SK-N-SH treated with all-trans-retinoic acid at 6 μM for 48 hours (cell line): ENCODE measurements at regions not wholly inside any gene's neighbourhood (a gene's known extent, or its start where the extent isn't known, plus 50 kb on each side); places are given as distances from the start of the nearest gene placed in this dataset.

ENCODE experiments used
- OSR1 ChIP-seq: fragments of 250-450 bp; sonication (Bioruptor Pico); IDR thresholded peaks from 2 replicates; pipeline ENCODE4 v1.8.0; 2022; ENCODE audit warnings: moderate library complexity, mild to moderate bottlenecking, inconsistent platforms
- RARB ChIP-seq: fragments of 250-450 bp; sonication (Bioruptor Pico); IDR thresholded peaks from 2 replicates; pipeline ENCODE4 v1.8.0; 2021; ENCODE audit warnings: mild to moderate bottlenecking, moderate library complexity
- TCF4 ChIP-seq: fragments of 250-450 bp; sonication (Bioruptor Pico); IDR thresholded peaks from 2 replicates; pipeline ENCODE4 v1.8.0; 2021; ENCODE audit warnings: mild to moderate bottlenecking, moderate library complexity, borderline replicate concordance
- ZC3H10 ChIP-seq: fragments of 250-450 bp; sonication (Bioruptor Pico); IDR thresholded peaks from 2 replicates; pipeline ENCODE4 v1.5.1; 2021; ENCODE audit warnings: mild to moderate bottlenecking, moderate library complexity
- ZFP30 ChIP-seq: fragments of 450-650 bp; formaldehyde crosslinking; IDR thresholded peaks from 2 replicates; pipeline ENCODE4 v1.5.0; 2022; ENCODE audit warnings: mild to moderate bottlenecking, moderate library complexity
- ZNF8 ChIP-seq: fragments of 450-650 bp; formaldehyde crosslinking; IDR thresholded peaks from 2 replicates; pipeline ENCODE4 v1.5.0; 2020; ENCODE audit warnings: mild to moderate bottlenecking, moderate library complexity
- TF ChIP-seq, protein P1 (sequence below): fragments of 250-450 bp; sonication (Bioruptor Pico); IDR thresholded peaks from 2 replicates; pipeline ENCODE4 v1.5.1; 2020; ENCODE audit warnings: low read depth, mild to moderate bottlenecking, moderate library complexity
- TF ChIP-seq, protein P2 (sequence below): fragments of 250-450 bp; sonication (Bioruptor Pico); IDR thresholded peaks from 2 replicates; pipeline ENCODE4 v1.5.1; 2021; ENCODE audit warnings: mild to moderate bottlenecking, moderate library complexity

DNA sequence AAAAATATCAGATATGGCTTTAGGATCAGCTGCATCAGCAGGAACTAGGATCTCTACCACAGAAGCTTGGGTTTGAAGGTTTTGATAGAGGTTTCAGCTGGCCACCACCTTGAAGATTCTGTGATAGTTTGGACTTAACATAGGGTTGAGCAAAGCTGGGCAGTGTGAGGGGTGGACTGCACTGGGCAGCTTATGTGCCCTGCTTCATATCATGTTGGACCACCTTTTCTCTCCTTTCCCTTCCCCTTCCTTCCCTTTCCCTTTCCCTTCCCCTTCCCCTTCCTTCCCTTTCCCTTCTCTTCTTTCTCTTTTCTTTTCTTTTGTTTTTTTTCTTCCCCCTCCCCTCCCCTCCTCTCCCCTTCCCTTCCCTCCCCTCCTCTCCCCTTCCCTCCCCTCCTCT lies 196.3 kb upstream of the CXCR4 start:
- TF ChIP-seq OSR1 (CRISPR knock-in tag) (no peak), ZC3H10 (CRISPR knock-in tag) (no peak), RARB (no peak), ZFP30 (no peak), ZNF8 (no peak), TCF4 (CRISPR knock-in tag) (no peak)
- TF ChIP-seq, protein P1, sequence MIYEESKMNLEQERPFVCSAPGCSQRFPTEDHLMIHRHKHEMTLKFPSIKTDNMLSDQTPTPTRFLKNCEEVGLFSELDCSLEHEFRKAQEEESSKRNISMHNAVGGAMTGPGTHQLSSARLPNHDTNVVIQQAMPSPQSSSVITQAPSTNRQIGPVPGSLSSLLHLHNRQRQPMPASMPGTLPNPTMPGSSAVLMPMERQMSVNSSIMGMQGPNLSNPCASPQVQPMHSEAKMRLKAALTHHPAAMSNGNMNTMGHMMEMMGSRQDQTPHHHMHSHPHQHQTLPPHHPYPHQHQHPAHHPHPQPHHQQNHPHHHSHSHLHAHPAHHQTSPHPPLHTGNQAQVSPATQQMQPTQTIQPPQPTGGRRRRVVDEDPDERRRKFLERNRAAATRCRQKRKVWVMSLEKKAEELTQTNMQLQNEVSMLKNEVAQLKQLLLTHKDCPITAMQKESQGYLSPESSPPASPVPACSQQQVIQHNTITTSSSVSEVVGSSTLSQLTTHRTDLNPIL: no peak
- TF ChIP-seq, protein P2, sequence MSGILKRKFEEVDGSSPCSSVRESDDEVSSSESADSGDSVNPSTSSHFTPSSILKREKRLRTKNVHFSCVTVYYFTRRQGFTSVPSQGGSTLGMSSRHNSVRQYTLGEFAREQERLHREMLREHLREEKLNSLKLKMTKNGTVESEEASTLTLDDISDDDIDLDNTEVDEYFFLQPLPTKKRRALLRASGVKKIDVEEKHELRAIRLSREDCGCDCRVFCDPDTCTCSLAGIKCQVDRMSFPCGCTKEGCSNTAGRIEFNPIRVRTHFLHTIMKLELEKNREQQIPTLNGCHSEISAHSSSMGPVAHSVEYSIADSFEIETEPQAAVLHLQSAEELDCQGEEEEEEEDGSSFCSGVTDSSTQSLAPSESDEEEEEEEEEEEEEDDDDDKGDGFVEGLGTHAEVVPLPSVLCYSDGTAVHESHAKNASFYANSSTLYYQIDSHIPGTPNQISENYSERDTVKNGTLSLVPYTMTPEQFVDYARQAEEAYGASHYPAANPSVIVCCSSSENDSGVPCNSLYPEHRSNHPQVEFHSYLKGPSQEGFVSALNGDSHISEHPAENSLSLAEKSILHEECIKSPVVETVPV (CRISPR knock-in tag): no peak
